HG03095 (cell line): ENCODE measurements at regions not wholly inside any gene's neighbourhood (a gene's known extent, or its start where the extent isn't known, plus 50 kb on each side); places are given as distances from the start of the nearest gene placed in this dataset.
"Not testable (repeated sequence)": the region's sequence is repeated elsewhere in the genome, so short reads cannot be mapped to it uniquely, and the experiment has no call there.

Experiments
- ATAC-seq: cut with Tn5 transposase; IDR thresholded peaks from one replicate; pipeline ENCODE4 v1.9.1; 2021; ENCODE audit warnings: moderate library complexity; ENCODE audit not compliant: unreplicated experiment

- no peak for ATAC-seq
Measured at GRCh38 chr6:144528743-144529425, 243.7 kb downstream of the UTRN start.

GRCh38 chr6:144530118-144530517, 245.0 kb downstream of the UTRN start:
- ATAC-seq: no peak

- ATAC-seq: not testable (repeated sequence)
Measured at GRCh38 chr6:144532238-144532637, 247.1 kb downstream of the UTRN start.

DNA sequence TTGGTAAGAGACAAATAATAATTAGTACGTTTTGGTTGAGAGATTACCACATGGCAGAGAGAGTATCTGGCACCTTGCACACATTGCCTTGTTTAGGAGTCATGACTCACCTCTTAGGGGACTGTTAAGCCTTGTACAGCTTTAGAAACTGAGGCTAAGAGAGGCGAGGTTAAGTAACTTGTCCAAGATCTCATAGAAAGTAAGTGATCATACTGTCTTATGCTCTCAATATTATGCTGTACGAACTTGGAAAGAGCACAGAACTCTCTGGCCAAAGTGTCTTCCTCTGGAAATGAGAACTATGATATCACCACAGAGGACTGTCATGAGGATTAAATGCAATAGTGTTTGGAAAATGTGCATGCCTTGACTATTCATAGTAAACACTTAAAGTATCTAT, 249.0 kb downstream of the UTRN start:
- no peak for ATAC-seq

GRCh38 chr6:144535630-144536029, 250.5 kb downstream of the UTRN start:
- no peak for ATAC-seq

DNA sequence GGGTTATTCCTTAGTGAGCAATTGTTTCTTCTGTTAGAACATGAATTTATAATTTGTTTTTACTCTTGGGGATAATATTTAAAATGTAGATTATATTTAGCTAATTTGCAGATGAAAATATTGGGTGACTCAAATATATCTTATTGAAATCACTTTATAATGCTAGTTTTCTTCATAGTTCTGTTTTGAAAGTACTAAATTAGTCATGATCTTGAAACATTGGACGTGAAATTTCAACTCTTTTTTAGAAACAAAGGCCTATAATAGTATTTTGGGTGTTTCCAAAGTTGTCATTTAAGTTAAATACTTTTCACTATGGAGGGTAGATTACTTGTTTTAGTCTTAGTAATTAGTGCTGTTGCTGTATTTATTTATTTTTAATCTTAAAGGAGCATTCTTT, 250.9 kb downstream of the UTRN start:
- ATAC-seq: no peak

DNA sequence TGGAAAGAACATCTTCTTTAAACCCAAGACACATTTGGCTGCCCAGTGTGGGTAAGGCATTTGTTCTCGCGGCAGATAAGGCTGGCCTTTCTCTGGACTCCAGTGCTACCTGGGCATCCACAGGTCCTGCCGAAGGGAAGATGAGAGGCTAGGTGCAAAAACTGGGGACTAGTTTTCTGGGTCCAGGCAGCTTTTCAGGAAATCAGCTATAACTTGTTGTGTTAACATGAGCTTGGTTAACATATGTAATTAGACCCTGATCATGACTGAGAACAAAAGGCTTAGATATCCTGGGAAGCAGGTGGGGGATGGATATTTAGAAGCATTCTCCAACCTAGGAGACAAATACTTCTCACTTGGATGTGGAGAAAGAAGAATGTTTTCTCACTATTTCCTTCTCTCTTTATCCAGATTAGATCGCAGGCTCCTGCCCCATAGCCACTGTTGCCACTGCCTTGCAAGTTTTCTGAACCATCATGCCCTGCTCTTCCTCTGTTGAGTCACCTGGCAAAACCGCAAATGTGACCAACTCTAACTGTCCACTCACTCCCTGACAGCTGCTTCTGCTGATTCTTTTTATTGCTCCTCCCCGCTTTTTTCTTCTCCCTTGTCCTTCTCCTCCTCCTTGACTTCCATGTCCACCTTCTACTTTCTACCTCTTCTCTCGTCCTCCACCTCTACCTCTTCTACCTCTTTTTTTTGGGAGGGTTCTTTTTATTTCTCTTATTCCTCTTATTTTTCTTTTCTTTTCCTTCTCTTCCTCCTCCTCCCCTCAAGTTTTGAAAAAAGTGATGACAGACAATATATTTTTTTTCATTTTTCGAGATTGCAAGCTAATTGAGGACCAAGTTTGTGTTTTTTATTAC, 258.1 kb downstream of the UTRN start:
- no peak for ATAC-seq

GRCh38 chr6:144544266-144544830, 259.2 kb downstream of the UTRN start:
- ATAC-seq: peak; percentile 68

DNA sequence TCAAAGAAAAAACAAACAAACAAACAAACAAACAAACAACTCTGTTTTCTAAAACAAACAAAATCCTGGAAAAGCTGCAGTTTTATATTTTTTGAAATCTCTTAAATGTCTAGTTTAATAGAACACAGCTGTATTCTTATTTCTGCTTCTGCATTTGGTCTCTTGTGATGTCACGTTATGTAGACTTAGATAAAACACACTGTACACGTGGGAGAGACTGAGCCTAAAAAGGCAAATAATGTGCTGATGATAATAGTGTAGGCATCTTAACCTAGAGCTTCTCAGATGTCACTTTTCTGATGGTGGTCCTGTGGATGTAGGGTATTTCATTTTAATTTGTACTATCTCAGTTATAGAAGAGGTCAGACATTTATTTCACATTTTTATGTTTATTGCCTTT, 261.7 kb downstream of the UTRN start:
- ATAC-seq: no peak

- no peak for ATAC-seq
Measured at GRCh38 chr6:144547409-144547808, 262.3 kb downstream of the UTRN start.

- no peak for ATAC-seq
Measured at GRCh38 chr6:144548536-144548935, 263.4 kb downstream of the UTRN start.

DNA sequence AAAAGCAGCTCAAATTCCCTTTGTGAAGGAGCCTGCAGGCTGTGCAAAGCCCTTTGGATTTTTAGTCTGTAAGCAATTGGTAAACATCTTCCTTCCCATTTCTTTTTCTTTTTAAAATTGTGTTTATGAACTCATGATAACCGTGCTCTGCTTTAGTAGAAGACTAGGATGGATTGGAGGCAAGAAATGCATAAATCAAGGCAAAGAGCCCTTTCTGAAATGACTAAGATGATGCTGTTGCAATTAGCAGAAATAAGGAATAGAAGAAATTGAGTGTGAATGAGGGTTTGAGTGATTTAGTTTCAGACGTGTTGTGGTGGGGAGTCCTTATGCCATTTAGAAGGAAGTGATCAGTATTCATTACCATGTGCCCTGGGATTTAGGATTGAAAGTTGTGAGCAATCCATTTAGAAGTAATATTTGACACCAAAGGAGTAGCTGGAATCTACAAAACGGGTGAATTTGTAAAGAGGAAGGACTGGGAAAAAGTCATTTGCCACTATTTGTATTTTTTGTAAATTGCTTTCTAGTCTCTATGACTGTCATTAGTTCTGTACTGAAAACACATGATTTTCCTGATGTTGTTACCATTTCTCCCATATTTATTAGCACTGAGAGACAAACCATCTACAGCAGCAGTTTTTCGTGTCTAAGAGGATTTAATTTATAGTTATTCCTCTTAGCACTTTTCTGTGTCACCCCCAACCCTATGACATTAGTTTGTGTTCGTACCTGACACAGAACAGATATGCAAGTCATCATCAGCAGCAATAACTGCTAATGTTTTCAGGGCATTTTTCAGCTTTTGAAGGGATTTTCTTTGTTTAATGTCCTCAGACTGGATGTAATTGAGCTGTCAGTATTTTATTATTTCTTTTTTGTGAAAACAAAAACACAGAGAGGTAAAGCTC, 265.0 kb downstream of the UTRN start:
- no peak for ATAC-seq

GRCh38 chr6:144551339-144551738, 266.2 kb downstream of the UTRN start:
- no peak for ATAC-seq

- ATAC-seq: no peak
Measured at GRCh38 chr6:144555066-144555465, 269.9 kb downstream of the UTRN start.

DNA sequence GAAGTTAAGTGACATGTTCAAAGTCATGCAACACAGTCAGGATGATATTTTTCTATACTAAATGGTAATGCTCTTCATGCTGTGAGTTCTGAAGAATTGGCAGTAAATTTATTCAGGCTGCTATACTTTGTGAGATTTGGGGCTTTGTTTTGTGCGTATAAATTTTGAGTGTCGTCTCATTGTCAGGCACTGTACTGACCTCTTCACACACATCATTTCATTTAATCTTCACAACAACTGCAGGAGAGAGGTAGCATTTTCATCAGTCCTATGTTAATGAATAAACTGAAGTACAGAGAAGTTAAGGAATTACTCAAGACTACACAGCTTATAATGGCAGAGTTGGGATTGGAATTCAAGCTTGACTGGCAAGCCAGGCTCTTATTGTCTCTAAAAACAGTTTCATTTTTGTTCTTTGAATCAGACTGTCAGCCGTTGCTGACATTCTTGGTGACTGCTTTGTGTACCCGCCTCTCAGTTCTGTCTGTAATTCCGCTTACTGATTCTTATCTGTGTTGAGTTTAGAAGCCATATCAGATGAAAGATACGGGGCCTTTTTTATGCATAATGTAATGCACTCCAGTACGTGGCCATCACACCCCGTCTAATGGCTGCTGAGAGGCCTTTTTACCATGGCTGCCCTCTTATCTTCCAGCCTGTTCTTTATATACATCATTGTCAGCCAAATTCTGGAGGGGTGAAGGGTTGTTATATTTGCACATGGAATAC, 274.9 kb downstream of the UTRN start:
- no peak for ATAC-seq

GRCh38 chr6:144561455-144562043, 276.4 kb downstream of the UTRN start:
- ATAC-seq: no peak

- ATAC-seq: no peak
Measured at GRCh38 chr6:144564202-144564601, 279.1 kb downstream of the UTRN start.

- ATAC-seq: no peak
Measured at GRCh38 chr6:144566868-144567615, 281.9 kb downstream of the UTRN start.

DNA sequence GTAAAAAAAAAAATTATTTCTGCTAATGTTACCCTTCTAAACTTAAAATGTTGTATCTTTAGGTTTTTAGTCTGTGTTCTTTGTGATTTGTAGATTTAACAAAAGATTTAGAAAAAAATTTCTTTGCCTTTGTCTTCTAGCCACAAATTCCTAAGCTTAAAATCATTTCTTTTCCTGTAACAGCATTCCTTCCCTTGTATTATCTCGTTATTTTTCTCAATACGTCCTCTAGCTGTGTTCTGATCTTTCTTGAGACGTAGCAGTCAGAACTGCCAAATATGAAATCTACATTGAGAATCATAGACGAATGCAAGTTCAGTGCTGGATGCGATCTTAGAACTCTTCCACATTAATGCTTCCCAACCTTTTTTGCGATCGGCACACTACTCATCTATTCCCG, 283.1 kb downstream of the UTRN start:
- no peak for ATAC-seq
